Stimulated activated CD4-positive, alpha-beta T cell treated with anti-CD3 and anti-CD28 coated beads, Interleukin-2, amount 100 ng/mL, for 24 hours (primary cell): ENCODE measurements at regions not wholly inside any gene's neighbourhood (a gene's known extent, or its start where the extent isn't known, plus 50 kb on each side); places are given as distances from the start of the nearest gene placed in this dataset.

ENCODE experiments used
- DNase-seq, 2 donors: peaks; one replicate each; pipeline ENCODE4 v3.0.0-alpha.2; 2020

GRCh38 chr7:94239661-94240234 is 154.9 kb upstream of the COL1A2 start:
- DNase-seq: no peak

DNA sequence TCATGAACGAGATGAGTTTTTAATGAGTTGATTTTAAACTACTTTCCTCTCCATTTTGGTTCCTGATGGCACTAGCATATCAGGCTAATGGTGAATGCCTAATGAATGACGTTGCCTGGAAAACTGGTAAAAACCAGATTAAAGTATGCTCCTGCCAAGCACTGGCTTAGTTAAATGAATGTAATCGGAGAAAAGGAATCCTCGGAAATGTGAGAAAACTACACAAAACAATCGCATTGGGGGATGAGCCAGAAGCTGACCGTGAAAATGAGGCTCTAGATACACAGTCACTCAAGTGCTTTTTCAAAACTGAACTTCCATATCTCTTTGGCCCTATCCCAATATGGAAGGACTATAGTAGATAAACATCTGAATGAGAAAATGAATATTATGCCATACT is 153.8 kb upstream of the COL1A2 start:
- DNase-seq: no peak

- DNase-seq: no peak
These were observed 153.2 kb upstream of the COL1A2 start for GRCh38 chr7:94241402-94241925.

GRCh38 chr7:94243066-94243711 is 151.5 kb upstream of the COL1A2 start:
- no peak for DNase-seq

DNA sequence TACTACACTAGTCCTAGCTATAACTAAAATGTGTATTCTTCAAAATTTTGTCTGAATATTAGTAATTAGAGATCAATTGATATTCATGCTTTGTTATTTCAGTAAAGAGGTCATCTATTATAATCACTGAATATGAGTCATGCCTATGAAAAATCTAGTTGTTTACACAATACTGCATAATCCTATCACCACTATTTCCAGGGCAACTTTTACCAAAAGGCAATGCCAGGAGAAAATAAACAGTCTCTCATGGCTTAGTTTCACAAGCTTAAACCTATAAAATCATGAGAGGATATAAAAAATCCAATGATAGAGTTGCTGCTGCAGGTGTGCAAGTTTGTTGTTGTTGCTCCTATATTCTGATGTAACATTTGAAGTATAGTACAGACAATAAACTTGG is 149.9 kb upstream of the COL1A2 start:
- no peak for DNase-seq

- DNase-seq: no peak
These were observed 149.2 kb upstream of the COL1A2 start for GRCh38 chr7:94245500-94245899.

- DNase-seq: no peak
These were observed 146.7 kb upstream of the COL1A2 start for GRCh38 chr7:94247970-94248369.

GRCh38 chr7:94249631-94250030 is 145.1 kb upstream of the COL1A2 start:
- no peak for DNase-seq

GRCh38 chr7:94250124-94250523 is 144.6 kb upstream of the COL1A2 start:
- DNase-seq: no peak

DNA sequence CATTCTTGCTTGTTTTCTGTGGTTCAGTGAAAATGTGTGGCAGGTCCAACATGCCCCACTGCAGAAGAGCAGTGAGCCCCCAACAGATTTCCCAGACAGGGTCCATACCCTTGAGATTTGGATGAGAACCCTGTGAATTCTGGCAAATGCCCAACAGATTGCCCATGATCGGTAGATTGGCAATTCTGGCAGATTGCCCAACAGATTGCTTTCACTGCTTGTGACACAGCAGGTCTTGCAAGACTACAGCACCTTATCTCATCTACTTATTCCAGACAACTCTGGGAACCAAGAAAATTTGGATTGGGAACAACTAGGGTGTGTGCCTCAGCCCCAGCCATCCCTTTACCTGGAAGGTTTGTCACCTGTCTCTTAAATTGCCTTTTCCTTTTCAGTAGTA is 143.7 kb upstream of the COL1A2 start:
- no peak for DNase-seq

GRCh38 chr7:94252124-94252523 is 142.6 kb upstream of the COL1A2 start:
- DNase-seq: no peak

- no peak for DNase-seq
These were observed 141.7 kb upstream of the COL1A2 start for GRCh38 chr7:94252971-94253370.

GRCh38 chr7:94253686-94254085 is 141.0 kb upstream of the COL1A2 start:
- DNase-seq: no peak

DNA sequence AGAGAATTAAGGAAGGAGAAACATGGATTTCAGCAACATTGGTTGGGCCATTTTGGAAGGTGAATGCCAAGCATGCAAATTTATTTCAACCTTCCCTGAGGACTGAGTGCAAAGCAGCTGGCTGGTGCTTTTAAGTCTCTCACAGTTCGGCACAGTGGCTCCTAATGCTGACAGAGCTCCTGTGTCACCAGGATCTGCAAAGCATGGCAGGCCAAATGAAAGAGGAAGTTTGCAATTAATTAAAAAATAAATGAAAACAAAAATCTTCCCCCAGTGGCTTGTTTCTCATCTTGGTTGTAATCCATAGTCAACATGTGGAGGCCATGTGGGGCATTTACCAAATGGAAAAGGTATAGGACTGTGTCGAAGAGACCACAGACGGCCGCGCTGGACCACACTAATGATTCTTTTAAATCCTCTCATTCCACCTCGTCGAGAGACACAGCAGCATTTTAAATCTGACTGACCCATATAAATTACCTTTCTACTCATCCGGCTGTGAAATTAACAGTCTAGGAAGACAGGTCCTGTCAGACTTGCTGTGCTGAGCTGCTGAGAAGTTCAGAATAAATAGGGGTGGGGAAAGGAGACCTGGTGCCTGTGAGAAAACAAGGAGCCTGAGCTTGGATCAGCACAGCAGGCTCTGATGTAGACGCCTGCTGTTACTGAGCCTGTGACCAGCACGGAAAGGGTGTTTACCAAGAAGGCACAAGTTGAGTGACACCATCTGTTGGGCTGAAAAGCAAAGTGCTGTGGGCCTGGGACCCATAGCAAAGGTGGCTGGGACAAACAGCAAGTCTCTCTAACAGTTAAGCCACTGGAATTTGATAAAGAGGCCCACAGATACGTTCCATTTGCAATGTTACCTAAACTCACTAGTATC is 136.0 kb upstream of the COL1A2 start:
- no peak for DNase-seq

GRCh38 chr7:94261067-94261466 is 133.6 kb upstream of the COL1A2 start:
- DNase-seq: no peak

GRCh38 chr7:94264756-94265155 is 129.9 kb upstream of the COL1A2 start:
- DNase-seq: no peak

DNA sequence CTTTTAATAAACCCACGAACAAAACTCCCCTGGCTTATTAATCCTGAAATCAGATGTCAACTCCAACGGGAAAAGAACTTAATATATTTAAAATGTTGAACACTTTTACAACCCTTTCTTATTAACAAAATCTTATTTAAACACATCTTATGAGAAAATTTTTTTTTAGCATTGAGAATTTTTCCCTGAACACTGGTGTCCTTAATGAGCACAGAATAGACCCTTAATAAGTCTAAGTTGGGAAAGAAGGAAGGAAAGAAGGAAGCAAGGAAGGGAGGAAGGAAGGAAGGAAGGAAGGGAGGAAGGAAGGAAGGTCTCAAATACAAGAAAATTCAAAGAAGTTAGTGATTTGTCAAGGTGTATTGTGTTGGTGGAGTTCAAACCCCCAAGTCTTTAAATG is 129.2 kb upstream of the COL1A2 start:
- no peak for DNase-seq

- DNase-seq: no peak
These were observed 128.5 kb upstream of the COL1A2 start for GRCh38 chr7:94266238-94266644.

GRCh38 chr7:94270772-94271171 is 123.9 kb upstream of the COL1A2 start:
- DNase-seq: no peak

DNA sequence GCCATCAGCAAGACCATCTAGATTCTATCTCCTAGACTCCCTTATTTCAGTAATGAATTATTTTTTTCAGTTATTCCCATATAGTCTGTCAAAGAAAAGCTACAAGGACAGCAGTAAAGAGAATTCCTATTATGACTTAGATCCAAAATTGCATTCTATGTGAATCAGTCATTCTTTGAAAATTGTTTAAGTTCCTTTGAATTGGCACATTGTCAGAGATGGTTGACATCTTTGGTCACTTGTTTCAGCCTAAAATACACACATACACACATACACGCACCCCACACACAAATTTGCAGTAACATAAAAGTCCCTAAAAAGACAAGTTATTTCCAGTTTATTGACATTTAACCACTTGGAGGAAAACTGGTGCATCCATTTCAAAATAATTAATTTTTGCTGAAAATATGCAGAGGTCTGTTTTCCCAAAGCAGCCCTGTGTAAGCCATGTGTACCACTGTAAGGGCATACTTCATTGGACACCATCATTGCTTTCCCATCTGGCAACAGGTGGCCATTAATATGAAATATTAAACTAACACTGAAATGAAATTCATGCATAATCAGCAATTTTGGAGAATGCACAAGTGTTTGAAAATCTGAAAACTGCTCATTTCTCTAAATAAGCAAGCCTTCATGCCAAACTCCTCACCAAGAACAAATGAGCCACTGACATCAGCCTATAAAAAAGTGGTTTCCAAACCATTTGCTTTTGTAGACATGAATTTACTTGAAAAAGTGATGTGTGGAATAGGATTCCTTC is 121.7 kb upstream of the COL1A2 start:
- DNase-seq: no peak

DNA sequence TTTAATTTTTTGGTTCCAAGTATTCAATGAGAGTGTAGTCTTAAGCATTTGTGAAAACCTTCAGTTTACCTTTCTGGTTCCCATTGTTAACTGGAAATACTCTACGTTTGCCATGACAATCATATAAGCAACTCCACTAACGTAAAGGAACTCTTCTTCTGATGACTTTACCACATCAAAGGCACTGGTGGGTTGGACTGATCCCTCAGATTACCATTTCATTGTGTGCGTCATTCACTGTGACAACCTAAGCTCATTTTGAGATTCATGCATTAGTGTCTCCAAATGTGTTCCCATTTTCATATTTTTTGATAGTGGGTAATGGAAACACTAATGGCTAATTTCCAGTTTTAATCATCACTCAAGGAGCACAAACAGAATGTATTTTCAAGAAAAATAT is 119.9 kb upstream of the COL1A2 start:
- no peak for DNase-seq

DNA sequence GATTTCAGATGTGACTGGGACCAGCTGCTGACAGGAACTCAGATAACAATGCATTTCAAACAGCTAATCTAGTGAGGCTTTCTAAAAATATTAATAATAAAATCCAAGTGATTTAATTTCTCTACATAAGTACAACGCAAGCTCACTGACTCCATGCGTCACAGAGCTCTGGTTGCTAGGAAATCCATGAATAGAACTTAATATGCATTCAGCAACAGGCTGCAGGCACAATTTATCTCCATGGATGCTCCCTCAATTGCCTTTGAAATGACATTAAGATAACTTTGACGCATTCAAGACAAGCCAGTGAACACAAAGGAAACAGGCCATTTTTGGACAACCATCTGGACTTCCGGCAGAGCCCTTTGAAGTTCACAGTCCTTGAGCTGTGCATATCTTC is 118.7 kb upstream of the COL1A2 start:
- DNase-seq: no peak

GRCh38 chr7:94276795-94277194 is 117.9 kb upstream of the COL1A2 start:
- DNase-seq: no peak
